Fibroblast of mammary gland (primary cell): ENCODE measurements at regions not wholly inside any gene's neighbourhood (a gene's known extent, or its start where the extent isn't known, plus 50 kb on each side); places are given as distances from the start of the nearest gene placed in this dataset.
"Not testable (repeated sequence)": the region's sequence is repeated elsewhere in the genome, so short reads cannot be mapped to it uniquely, and the experiment has no call there.

Source experiments
- DNase-seq: peaks from one replicate; pipeline ENCODE4 v3.0.0-alpha.2; 2010; ENCODE audit warnings: low read depth
- H3K4me3 ChIP-seq: 2 replicates; pipeline ENCODE4 v1.5.1; 2011; ENCODE audit warnings: low read depth, mild to moderate bottlenecking, low read length, moderate library complexity; ENCODE audit not compliant: control insufficient read depth
- TF ChIP-seq, protein P1 (sequence below): conservative IDR thresholded peaks from 2 replicates; pipeline ENCODE4 v1.5.1; 2011; ENCODE audit warnings: low read depth, low read length, inconsistent platforms; ENCODE audit not compliant: control insufficient read depth, insufficient read depth

DNA sequence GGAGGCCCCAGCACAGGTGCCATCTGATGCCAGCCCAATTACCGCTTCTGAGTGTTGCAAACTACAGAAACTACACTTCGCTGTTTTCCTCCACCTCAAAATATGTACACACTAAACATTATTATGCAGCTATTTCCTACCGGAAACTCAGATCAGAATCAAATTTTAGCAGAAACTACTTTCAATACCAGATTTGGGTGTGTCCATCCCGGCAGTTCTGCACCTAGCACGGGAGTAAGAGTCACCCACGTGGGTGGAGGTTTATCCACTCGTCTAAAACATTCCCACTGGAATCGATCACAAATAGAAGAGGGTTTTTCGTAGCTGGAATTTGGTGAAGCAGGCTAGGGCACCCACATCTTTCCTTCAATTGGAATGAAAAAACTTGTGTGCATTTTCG lies 214.4 kb upstream of the PRKCQ start:
- H3K4me3 ChIP-seq = no peak overlapping the region
- DNase-seq = no peak
- TF ChIP-seq, protein P1, sequence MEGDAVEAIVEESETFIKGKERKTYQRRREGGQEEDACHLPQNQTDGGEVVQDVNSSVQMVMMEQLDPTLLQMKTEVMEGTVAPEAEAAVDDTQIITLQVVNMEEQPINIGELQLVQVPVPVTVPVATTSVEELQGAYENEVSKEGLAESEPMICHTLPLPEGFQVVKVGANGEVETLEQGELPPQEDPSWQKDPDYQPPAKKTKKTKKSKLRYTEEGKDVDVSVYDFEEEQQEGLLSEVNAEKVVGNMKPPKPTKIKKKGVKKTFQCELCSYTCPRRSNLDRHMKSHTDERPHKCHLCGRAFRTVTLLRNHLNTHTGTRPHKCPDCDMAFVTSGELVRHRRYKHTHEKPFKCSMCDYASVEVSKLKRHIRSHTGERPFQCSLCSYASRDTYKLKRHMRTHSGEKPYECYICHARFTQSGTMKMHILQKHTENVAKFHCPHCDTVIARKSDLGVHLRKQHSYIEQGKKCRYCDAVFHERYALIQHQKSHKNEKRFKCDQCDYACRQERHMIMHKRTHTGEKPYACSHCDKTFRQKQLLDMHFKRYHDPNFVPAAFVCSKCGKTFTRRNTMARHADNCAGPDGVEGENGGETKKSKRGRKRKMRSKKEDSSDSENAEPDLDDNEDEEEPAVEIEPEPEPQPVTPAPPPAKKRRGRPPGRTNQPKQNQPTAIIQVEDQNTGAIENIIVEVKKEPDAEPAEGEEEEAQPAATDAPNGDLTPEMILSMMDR = no peak

DNA sequence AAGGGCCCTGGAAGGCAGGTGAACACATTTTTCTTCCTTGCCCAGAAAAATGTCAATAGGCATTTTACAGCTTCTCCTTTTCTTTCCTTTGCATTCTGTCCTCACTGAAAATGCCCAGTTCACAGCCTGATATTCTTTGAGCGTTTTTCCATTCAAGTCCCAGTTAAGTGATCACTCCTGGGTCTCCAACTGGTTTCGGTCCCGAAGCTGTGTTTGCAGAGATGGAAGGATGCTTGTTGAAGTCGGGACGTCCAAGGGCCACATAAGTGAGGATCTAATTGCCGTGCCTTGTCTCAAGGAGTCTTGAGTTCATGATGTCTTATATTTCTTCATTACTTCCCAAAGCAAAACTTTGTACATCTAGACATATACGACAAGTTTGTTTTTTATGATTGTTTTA lies 208.7 kb upstream of the PRKCQ start:
- H3K4me3 ChIP-seq = no peak overlapping the region
- TF ChIP-seq, protein P1 = no peak
- no peak for DNase-seq

DNA sequence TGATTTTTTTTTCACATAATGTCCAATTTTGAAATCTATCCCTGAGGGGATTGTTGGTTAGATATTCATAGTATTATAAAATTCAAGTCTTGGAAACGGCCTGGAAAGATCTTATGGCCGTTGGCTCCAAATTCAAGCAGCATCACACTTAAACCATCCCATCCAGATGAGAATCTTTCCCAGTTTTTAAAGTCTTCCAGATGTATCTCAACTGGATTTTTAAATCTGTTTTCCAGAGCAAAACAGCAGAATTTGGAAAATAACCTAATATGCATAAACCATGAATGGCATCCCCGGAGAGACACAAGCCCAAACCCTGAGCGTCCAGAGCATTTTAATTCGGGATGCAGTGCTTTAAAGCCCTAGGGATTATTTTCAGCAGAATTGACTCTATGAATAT lies 208.2 kb upstream of the PRKCQ start:
- H3K4me3 ChIP-seq = no peak overlapping the region
- TF ChIP-seq, protein P1 = no peak
- DNase-seq = no peak

DNA sequence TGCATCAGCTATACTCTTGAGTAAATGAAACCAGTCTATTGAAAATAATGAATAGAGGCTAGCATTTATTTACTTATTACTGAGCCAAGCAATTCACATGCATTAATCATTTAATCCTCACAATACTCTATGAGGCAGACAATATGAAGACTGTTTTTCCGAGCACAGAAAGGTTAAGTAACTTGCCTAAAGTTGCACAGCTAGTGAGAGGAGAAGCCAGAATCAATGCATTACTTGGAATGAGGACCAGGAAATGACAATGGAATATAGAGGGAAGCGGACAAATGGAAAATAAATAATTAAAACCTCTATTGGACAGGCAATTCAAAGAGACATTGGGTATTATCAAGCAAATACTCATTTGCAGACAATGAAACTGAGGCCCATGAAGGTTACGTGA lies 207.6 kb upstream of the PRKCQ start:
- no peak for DNase-seq
- no peak overlapping the region for H3K4me3 ChIP-seq
- TF ChIP-seq, protein P1 = no peak

DNA sequence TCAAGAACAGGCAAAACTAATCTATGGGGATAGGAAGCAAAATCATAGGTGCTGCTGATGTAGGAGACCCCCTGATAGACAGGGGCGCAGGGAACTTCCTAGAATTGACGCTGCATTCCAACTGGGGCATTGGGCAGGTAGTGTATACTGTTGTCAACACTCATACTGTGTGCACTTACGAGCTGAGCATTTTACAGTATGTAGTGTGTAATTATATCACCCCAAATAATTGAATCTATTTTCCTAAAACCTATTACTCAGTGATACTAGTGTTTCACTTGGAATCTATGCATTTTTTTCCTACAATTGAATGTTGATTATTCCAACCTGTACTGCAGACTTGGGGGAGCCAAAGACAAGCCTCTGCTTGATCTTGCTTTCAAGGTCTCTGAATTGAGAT lies 207.0 kb upstream of the PRKCQ start:
- TF ChIP-seq, protein P1 = no peak
- H3K4me3 ChIP-seq = no peak overlapping the region
- DNase-seq = no peak

DNA sequence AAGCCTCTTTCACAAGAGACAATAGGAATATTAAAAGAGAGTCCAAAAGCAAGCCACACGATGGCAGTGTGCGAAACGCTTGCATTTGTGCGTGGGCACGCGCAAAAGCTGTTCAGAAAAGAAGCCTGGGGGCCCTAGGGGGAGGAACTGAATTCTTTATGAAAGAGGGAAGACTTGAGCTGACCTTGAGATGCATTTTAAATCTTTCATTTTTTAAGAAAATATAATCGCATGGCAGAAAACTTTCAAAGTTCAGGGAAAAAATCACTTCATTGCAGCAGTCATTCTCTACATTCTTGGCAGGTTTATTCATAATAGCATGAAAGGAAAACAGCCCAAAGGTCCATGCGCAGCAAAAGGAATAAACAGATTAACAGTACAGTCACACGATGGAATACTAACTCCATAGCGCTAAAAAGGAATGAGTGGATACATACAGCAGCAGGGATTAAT lies 206.5 kb upstream of the PRKCQ start:
- H3K4me3 ChIP-seq = no peak overlapping the region
- peak; percentile 71 for DNase-seq
- TF ChIP-seq, protein P1 = peak; percentile 68

DNA sequence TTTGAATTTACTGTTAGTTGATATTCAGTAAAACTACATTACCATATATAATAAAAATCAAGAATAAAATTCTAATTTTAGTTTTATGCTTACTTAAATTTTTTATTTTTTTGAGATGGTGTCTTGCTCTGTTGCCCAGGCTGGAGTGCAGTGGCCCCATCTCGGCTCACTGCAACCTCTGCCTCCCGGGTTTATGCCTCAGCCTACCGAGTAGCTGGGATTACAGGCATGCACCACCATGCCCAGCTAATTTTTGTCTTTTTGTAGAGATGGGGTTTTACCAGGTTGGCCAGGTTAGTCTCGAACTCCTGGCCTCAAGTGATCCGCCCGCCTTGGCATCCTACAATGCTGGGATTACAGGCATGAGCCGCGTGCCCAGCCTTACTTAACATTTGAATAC lies 204.4 kb upstream of the PRKCQ start:
- DNase-seq, H3K4me3 ChIP-seq: not testable (repeated sequence)
